Activated CD8-positive, alpha-beta memory T cell treated with anti-CD3 and anti-CD28 coated beads for 24 hours (primary cell): ENCODE measurements at regions not wholly inside any gene's neighbourhood (a gene's known extent, or its start where the extent isn't known, plus 50 kb on each side); places are given as distances from the start of the nearest gene placed in this dataset.
"Not testable (repeated sequence)": the region's sequence is repeated elsewhere in the genome, so short reads cannot be mapped to it uniquely, and the experiment has no call there.

ENCODE experiments used
- DNase-seq: peaks from one replicate; pipeline ENCODE4 v3.0.0-alpha.2; 2020

DNA sequence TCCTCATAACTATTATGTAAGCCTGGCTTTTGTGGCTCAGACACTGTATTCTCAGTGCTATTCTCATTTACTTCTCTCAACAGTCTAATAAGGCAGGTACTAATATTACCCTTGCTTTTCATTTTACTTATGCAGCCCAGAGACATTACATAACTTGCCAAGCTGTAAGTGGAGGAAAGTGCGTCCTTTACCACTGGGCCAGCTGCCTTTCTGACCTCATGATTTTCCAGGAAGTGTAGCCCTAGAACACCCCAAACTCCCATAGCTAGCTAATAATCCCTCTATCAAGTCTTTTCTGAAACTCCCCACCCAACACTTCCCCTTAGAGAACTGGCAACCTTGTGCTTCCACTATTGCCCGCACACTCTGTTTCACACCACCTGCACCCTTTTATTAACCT, 192.9 kb upstream of the HMHB1 start:
- DNase-seq = no peak

GRCh38 chr5:143618141-143618540, 193.8 kb upstream of the HMHB1 start:
- no peak for DNase-seq

DNA sequence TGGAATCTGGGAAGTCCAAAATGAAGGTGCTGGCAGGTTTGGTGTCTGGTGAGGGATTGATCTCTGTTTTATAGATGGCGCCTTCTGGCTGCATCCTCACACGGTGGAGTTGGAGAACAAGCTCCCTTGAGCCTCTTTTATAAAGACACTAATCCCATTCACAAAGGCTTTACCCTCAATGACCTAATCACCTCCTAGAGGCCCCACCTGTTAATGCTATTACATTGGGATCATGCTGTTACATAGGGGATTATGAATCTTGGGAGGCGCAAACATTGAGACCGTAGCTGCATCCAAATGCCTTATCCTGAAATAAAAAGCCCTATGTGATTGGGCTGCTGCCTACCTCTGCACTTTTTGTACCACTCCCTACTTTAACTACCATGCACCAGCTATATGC, 197.1 kb upstream of the HMHB1 start:
- DNase-seq = no peak

GRCh38 chr5:143613329-143613728, 198.6 kb upstream of the HMHB1 start:
- no peak for DNase-seq

- DNase-seq = no peak
Observed at GRCh38 chr5:143610946-143611345, 201.0 kb upstream of the HMHB1 start.

GRCh38 chr5:143606043-143606752, 202.7 kb upstream of the NR3C1 start:
- no peak for DNase-seq

DNA sequence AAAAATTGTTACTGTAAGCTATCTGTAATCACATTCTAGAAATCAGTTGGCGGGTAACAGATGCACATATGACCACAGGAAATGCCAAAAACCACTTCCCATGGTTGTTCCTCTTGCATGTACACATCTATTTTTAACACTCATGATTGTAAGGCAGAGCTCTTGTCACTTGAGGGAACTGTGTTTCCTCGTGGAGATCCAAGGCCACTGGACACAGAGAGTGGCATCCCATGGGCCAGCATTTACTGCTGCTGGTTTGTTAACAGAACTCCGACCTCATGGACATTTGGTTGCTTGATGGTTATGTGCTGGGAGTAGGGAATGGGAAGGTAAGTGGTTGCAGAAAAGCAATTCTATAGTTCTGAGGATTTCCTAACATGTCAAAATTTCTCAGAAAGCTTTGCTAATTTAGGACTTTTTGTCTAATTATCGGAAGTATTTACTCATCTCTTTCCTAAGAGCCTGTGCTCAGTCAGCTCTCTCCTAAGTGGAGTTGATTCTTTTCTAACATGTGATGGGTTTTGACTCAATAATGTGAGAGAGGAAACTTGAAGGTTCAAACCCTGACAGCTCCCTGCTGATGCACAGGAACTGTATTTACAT, 202.0 kb upstream of the NR3C1 start:
- DNase-seq = peak; percentile 66

GRCh38 chr5:143601917-143602333, 198.4 kb upstream of the NR3C1 start:
- DNase-seq = no peak

- no peak for DNase-seq
Observed at GRCh38 chr5:143601357-143601756, 197.9 kb upstream of the NR3C1 start.

DNA sequence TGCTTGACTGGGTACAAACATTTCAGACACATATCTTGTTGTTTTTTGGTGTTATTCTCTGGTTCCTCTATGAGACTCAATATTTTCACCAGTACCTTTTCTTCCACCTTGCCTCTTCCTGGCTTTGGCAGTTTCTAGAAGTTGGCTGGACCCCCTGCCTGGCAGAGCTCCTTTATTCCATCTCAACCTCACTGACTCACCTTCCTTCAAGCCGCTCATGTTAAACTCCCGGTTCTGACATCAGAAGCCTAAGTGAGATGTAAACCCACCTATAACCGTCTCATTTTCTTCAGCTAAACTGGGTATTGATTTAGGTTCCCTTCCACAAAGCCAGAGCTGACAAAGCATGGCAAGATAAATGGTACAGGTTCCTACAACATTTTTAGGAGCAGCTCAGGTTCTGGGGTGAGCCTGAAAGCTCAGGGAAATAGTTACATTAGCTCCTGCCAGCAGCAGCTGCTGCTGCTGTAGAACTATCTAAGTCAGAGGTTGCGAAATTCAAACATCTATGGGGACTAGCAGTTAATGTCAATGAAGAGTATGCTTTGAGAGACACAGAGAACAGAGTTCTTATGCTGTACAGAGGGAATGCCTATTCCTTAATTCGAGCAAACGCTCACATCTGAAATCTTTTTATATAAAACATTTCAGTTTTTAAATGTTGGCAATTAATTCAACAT, 197.1 kb upstream of the NR3C1 start:
- DNase-seq = no peak

GRCh38 chr5:143599474-143599873, 196.0 kb upstream of the NR3C1 start:
- no peak for DNase-seq

- DNase-seq = no peak
Observed at GRCh38 chr5:143596824-143597223, 193.3 kb upstream of the NR3C1 start.

DNA sequence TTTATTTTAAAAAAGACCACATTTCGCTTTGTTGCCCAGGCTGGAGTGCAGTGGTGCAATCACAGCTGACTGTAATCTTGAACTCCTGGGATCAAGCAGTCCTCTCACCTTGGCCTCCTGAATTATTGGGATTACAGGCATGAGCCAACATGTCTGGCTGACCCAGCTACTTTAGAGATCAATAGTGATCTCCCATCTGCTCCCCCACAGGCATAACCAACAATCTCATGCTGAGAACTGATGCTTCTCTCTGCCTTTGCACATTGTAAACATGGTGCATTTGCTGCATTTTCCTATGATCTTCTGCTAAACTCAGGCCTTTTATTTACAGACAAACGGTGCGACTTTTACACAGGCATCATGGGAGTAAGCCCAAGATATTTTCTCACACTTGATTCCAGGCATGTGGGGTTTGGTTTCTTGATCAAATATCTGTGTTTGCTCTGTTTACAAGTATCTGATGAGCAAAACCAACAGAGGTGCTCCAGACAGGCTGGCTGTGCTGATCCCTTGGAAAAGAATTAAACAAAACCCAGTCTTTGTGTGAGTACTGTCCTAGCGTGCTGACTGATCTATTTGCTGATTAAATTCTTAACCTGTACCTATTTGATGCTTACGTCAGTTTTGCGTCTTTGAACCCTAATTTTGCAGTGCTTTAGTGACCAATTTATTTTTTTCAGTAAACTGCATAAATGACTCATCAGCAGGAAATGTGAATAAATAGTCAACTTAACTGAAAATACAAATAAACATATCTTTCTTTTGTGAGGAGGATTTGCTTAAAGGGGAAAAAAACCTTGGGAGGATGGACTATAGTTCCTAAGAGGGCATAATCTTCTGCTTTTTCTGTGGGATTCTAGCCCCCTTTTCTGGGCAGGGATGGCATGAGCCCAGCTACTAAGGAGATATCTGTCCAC, 191.7 kb upstream of the NR3C1 start:
- no peak for DNase-seq

GRCh38 chr5:143593723-143594122, 190.2 kb upstream of the NR3C1 start:
- no peak for DNase-seq

DNA sequence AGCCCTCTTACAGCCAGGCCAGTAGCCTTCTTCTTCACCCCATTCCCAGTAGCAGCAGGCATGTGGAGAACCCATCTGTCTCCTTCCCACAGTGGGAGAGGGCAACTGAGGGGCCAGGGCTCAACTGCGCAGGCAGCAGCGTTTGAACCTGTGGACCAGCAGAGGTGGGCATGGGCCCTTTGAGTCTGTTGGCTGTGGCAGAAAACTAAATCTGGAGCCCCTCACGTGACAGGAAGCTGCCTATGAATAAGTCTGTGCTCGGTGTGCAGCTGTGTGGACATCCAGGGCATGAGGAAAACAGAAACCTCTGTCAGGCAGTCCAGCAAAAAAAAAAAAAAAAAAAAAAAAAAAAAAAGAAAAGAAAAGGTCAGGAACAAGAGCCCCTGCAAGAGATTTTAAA, 189.2 kb upstream of the NR3C1 start:
- no peak for DNase-seq

- DNase-seq = no peak
Observed at GRCh38 chr5:143588933-143589662, 185.6 kb upstream of the NR3C1 start.

DNA sequence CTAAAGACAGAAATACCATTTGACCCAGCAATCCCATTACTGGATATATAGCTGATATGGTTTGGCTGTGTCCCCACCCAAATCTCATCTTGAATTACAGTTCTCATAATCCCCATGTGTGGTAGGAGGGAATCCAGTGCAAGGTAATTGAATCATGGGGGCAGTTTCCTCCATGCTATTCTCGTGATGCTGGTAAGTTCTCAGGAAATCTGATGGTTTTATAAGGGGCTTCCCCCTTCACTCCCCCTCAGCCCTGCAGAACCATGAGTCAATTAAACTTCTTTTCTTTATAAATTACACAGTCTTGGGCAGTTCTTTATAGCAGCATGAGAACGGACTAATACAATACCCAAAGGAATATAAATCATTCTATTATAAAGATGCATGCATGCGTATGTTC, 184.6 kb upstream of the NR3C1 start:
- DNase-seq = not testable (repeated sequence)

- DNase-seq = no peak
Observed at GRCh38 chr5:143586781-143587362, 183.4 kb upstream of the NR3C1 start.

GRCh38 chr5:143585970-143586369, 182.5 kb upstream of the NR3C1 start:
- DNase-seq = no peak

DNA sequence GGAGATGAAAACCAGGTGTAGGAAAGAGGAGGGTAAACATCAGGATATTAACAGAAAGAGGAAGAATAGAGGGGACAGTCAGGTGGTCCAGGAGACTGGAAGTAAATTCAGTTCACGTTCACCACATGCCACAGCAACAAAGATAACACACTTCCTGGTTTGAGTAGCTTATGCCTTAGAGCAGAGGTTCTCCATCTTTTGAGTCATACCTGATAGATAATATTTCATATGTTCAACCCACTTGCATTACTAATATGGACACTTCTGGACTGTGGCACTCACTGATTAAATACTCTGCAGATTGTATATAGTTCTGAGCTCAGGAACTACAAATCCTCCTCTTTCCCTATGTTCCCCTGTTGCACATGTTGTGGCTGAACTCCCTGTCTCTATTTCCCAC, 179.9 kb upstream of the NR3C1 start:
- DNase-seq = no peak

DNA sequence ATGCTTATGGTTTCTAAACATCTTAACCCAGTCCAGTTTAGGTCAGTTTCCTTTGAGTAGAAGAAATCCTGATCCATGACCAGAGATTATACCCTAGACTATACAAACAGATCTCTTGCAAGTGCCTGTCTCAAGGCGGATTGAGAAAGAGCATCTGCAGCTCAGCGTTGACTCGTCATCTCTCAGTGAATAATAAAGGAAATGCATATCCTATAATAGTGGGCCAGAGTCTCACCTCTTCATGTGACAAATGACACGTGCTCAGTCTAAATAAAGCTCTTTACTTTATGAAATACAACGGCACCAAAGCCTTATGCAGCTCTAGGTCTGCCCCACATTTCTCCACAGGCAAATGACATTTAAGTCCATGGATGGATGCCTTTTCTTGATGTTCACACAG, 179.4 kb upstream of the NR3C1 start:
- no peak for DNase-seq

DNA sequence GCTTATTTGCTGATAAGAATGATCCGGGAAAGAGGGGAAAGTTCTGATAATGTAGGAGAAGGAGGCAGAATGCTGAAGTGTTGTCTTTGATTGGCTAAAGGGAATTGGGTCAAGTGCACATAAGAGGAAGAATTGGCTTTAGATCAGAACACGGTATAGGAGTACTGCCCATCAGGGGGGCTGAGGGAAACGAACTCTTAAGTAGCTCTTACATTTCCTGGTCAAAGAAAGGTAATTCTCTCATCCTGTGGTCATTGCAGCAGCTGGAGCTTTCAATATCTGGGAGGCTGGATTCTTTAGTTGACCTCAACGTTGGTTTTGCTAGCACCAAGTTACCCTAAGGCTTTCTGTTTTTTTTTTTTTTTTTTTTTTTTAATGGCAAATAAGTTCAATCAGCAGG, 178.7 kb upstream of the NR3C1 start:
- DNase-seq = no peak
